BLaER1 (cell line): ENCODE measurements at regions not wholly inside any gene's neighbourhood (a gene's known extent, or its start where the extent isn't known, plus 50 kb on each side); places are given as distances from the start of the nearest gene placed in this dataset.
"Not testable (repeated sequence)": the region's sequence is repeated elsewhere in the genome, so short reads cannot be mapped to it uniquely, and the experiment has no call there.

Experiments
- H3K27ac ChIP-seq: shearing (Covaris generic); formaldehyde crosslinking; 2 replicates; pipeline ENCODE4 v1.8.1; 2022
- H3K27me3 ChIP-seq: shearing (Covaris generic); formaldehyde crosslinking; 2 replicates; pipeline ENCODE4 v1.8.1; 2022
- H3K36me3 ChIP-seq: shearing (Covaris generic); formaldehyde crosslinking; 2 replicates; pipeline ENCODE4 v1.8.1; 2022
- H3K4me1 ChIP-seq: shearing (Covaris generic); formaldehyde crosslinking; 2 replicates; pipeline ENCODE4 v1.8.1; 2022
- H3K4me2 ChIP-seq: shearing (Covaris generic); formaldehyde crosslinking; 2 replicates; pipeline ENCODE4 v1.8.1; 2022
- H3K4me3 ChIP-seq: shearing (Covaris generic); formaldehyde crosslinking; 2 replicates; pipeline ENCODE4 v1.8.1; 2022
- H3K9ac ChIP-seq: shearing (Covaris generic); formaldehyde crosslinking; 2 replicates; pipeline ENCODE4 v1.8.1; 2022
- H3K9me3 ChIP-seq: shearing (Covaris generic); formaldehyde crosslinking; 2 replicates; pipeline ENCODE4 v1.8.1; 2022
- H4K20me1 ChIP-seq: shearing (Covaris generic); formaldehyde crosslinking; 2 replicates; pipeline ENCODE4 v1.8.1; 2022
- Cebpa-rat ChIP-seq: shearing (Covaris generic); IDR thresholded peaks from 2 replicates; pipeline ENCODE4 v1.8.1; 2022

- no peaks in the 10 kb centered on the region for H3K4me1 ChIP-seq
- H3K9ac ChIP-seq, result no peak overlapping the region
- H4K20me1 ChIP-seq, result no peaks in the 10 kb centered on the region
- no peak overlapping the region for H3K4me3 ChIP-seq
- no peaks in the 10 kb centered on the region for H3K36me3 ChIP-seq
- no peaks in the 10 kb centered on the region for H3K27me3 ChIP-seq
- H3K27ac ChIP-seq, result no peak overlapping the region
- TF ChIP-seq Cebpa-rat, result no peak
- no peaks in the 10 kb centered on the region for H3K9me3 ChIP-seq
- H3K4me2 ChIP-seq, result no peak overlapping the region
Measured at GRCh38 chr6:9295644-9296043, 860.3 kb upstream of the SLC35B3 start.

GRCh38 chr6:9292975-9293374 lies 857.6 kb upstream of the SLC35B3 start:
- Histone ChIP-seq H3K4me2 (no peak overlapping the region), H3K4me3 (no peak overlapping the region), H3K9ac (no peak overlapping the region), H3K4me1 (no peaks in the 10 kb centered on the region), H3K36me3 (no peaks in the 10 kb centered on the region), H3K9me3 (no peaks in the 10 kb centered on the region), H4K20me1 (no peaks in the 10 kb centered on the region), H3K27ac (no peak overlapping the region), H3K27me3 (no peaks in the 10 kb centered on the region)
- TF ChIP-seq Cebpa-rat, result no peak

DNA sequence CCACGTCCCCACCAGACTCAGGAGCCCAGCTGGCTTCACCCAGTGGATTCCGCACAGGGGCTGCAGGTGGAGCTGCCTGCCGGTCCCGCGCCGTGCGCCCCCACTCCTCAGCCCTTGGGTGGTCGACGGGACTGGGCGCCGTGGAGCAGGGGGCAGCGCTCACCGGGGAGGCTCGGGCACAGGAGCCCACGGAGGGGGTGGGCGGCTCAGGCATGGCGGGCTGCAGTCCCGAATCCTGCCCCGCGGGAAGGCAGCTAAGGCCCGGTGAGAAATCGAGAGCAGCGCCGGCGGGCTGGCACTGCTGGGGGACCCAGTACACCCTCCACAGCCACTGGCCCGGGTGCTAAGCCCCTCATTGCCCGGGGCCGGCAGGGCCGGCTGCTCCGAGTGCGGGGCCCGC lies 855.0 kb upstream of the SLC35B3 start:
- not testable (repeated sequence) for H3K27me3 ChIP-seq, H3K9ac ChIP-seq, H3K27ac ChIP-seq, H3K36me3 ChIP-seq, H3K4me3 ChIP-seq, H3K4me2 ChIP-seq, H3K4me1 ChIP-seq, H3K9me3 ChIP-seq, H4K20me1 ChIP-seq

- no peak for TF ChIP-seq Cebpa-rat
- Histone ChIP-seq H3K4me2 (no peak overlapping the region), H3K9ac (no peak overlapping the region), H3K4me1 (no peaks in the 10 kb centered on the region), H3K9me3 (no peaks in the 10 kb centered on the region), H4K20me1 (no peaks in the 10 kb centered on the region), H3K27ac (no peak overlapping the region), H3K36me3 (no peaks in the 10 kb centered on the region), H3K4me3 (no peak overlapping the region), H3K27me3 (no peaks in the 10 kb centered on the region)
Measured at GRCh38 chr6:9272671-9273070, 837.3 kb upstream of the SLC35B3 start.

GRCh38 chr6:9266741-9267140 lies 831.4 kb upstream of the SLC35B3 start:
- no peak overlapping the region for H3K4me3 ChIP-seq
- H3K36me3 ChIP-seq, result no peaks in the 10 kb centered on the region
- H3K27ac ChIP-seq, result no peak overlapping the region
- no peak overlapping the region for H3K4me2 ChIP-seq
- no peaks in the 10 kb centered on the region for H4K20me1 ChIP-seq
- H3K4me1 ChIP-seq, result no peaks in the 10 kb centered on the region
- TF ChIP-seq Cebpa-rat, result no peak
- H3K9ac ChIP-seq, result no peak overlapping the region
- H3K9me3 ChIP-seq, result peaks cover 5% of the 10 kb centered on the region
- no peaks in the 10 kb centered on the region for H3K27me3 ChIP-seq

GRCh38 chr6:9257215-9257614 lies 821.9 kb upstream of the SLC35B3 start:
- Histone ChIP-seq H3K9ac (no peak overlapping the region), H3K27ac (no peak overlapping the region), H4K20me1 (no peaks in the 10 kb centered on the region), H3K36me3 (no peaks in the 10 kb centered on the region), H3K4me1 (no peaks in the 10 kb centered on the region), H3K27me3 (no peaks in the 10 kb centered on the region), H3K4me2 (no peak overlapping the region), H3K9me3 (peaks cover 20% of the 10 kb centered on the region), H3K4me3 (no peak overlapping the region)
- no peak for TF ChIP-seq Cebpa-rat

DNA sequence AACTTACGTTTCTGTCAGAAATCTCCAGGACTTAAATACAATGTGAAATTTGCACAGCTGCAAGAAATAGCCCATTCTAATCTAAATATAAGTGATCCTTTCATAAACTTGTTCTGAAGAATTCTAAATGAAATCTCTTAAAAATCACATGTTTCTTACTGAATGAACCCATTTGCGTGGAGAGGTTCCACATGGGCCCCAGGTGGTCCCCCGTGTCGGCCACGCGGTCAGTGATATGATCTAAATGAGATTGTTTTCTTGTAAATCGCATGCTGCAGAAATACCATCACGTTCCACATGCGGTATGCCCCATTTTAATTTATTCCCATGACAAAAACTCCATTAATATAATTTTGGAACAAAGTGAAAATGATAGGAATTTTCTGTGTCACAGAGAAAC lies 818.9 kb upstream of the SLC35B3 start:
- no peak for TF ChIP-seq Cebpa-rat
- Histone ChIP-seq H3K27ac (no peak overlapping the region), H4K20me1 (no peaks in the 10 kb centered on the region), H3K27me3 (no peaks in the 10 kb centered on the region), H3K4me2 (no peak overlapping the region), H3K9me3 (no peaks in the 10 kb centered on the region), H3K36me3 (no peaks in the 10 kb centered on the region), H3K9ac (no peak overlapping the region), H3K4me1 (no peaks in the 10 kb centered on the region), H3K4me3 (no peak overlapping the region)

- Histone ChIP-seq H3K9ac (no peak overlapping the region), H3K36me3 (no peaks in the 10 kb centered on the region), H3K9me3 (no peaks in the 10 kb centered on the region), H3K4me3 (no peak overlapping the region), H3K27ac (no peak overlapping the region), H4K20me1 (no peaks in the 10 kb centered on the region), H3K4me1 (no peaks in the 10 kb centered on the region), H3K4me2 (no peak overlapping the region), H3K27me3 (no peaks in the 10 kb centered on the region)
- TF ChIP-seq Cebpa-rat, result no peak
Measured at GRCh38 chr6:9252799-9253198, 817.5 kb upstream of the SLC35B3 start.

DNA sequence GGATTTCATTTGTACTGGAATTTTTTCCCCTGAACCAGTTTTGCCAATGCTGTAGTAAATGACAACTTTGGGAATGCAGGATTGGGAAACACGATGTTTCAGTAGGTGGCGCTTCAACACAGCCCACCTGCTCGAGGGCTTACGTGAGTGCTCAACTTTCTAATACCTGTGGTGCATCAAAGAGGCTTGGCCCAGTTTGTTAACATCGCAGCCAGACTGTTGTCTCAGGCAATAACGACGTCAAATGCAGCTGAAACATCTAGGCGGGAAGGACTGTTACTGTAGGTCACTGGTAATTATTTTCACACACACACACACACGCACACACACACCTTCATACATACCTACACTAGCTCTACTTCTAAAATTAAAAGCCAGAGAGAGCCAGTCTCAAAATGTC lies 815.5 kb upstream of the SLC35B3 start:
- no peaks in the 10 kb centered on the region for H3K9me3 ChIP-seq
- no peak overlapping the region for H3K4me3 ChIP-seq
- no peak for TF ChIP-seq Cebpa-rat
- no peaks in the 10 kb centered on the region for H3K27me3 ChIP-seq
- H3K36me3 ChIP-seq, result no peaks in the 10 kb centered on the region
- no peak overlapping the region for H3K9ac ChIP-seq
- no peaks in the 10 kb centered on the region for H3K4me1 ChIP-seq
- H3K4me2 ChIP-seq, result no peak overlapping the region
- no peak overlapping the region for H3K27ac ChIP-seq
- no peaks in the 10 kb centered on the region for H4K20me1 ChIP-seq

DNA sequence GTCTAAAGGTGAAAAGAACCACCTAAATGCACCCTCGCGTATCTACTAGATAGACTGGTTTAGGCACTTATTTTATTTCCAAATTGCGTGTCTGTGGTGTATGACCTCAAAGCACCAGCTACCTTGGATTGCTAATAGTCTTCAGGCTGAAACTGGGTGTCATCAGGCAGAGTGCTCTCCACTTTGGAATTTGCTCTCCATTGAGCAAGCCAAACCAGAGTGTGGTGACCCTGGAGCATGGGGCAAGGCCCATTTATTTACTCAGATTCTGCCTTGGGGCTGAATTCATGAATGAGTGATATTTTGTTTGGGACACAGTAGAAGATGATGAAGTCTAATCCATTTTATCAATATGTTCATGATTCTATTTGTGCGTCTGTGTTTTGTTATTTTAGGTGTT lies 812.8 kb upstream of the SLC35B3 start:
- no peak overlapping the region for H3K27ac ChIP-seq
- H3K9ac ChIP-seq, result no peak overlapping the region
- no peak overlapping the region for H3K4me3 ChIP-seq
- no peaks in the 10 kb centered on the region for H3K4me1 ChIP-seq
- H3K9me3 ChIP-seq, result no peaks in the 10 kb centered on the region
- no peaks in the 10 kb centered on the region for H3K36me3 ChIP-seq
- no peaks in the 10 kb centered on the region for H4K20me1 ChIP-seq
- no peaks in the 10 kb centered on the region for H3K27me3 ChIP-seq
- H3K4me2 ChIP-seq, result no peak overlapping the region
- TF ChIP-seq Cebpa-rat, result no peak

DNA sequence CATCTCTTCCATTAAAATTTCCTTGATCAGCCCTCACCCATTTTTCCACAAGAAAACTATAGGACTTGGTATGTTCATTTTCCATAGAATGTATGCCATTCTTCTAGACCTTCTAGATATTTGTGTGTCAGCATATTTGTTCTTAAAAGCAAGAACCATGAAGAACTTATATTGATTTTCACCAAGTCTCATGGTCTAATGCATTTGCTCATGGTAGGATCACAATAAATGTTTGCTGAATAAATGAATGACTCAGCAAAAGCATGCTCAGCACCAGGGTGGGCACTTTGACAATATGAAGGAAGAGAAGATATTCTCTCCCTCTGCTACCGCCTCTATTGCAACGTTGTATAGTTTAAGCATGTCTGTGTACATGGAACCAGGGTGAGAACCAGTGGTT lies 805.5 kb upstream of the SLC35B3 start:
- Histone ChIP-seq H3K27ac (no peak overlapping the region), H3K9ac (no peak overlapping the region), H4K20me1 (no peaks in the 10 kb centered on the region), H3K27me3 (no peaks in the 10 kb centered on the region), H3K4me3 (no peak overlapping the region), H3K9me3 (no peaks in the 10 kb centered on the region), H3K36me3 (no peaks in the 10 kb centered on the region), H3K4me2 (no peak overlapping the region), H3K4me1 (no peaks in the 10 kb centered on the region)
- TF ChIP-seq Cebpa-rat, result no peak
